ENCODE measurements at regions not wholly inside any gene's neighbourhood (a gene's known extent, or its start where the extent isn't known, plus 50 kb on each side); places are given as distances from the start of the nearest gene placed in this dataset.

GRCh38 chrX:6456196-6456595 is 78.7 kb downstream of the VCX3A start:
- TF ChIP-seq ATF3 (IDR thresholded peaks at IDR 0.05) = no peak
- TF ChIP-seq CTCF (IDR thresholded peaks at IDR 0.05; ENCODE audit: low read depth, low read length, missing input control) = no peak
- no peak for TF ChIP-seq RAD21 (IDR thresholded peaks at IDR 0.05)
- TF ChIP-seq JUND (IDR thresholded peaks at IDR 0.05) = no peak
- TF ChIP-seq GABPA (IDR thresholded peaks at IDR 0.05 in 1 of 2, conservative IDR thresholded peaks at IDR 0.05 in 1 of 2) = no peak
- TF ChIP-seq SP1 (IDR thresholded peaks at IDR 0.05) = no peak
- TF ChIP-seq, protein P1, sequence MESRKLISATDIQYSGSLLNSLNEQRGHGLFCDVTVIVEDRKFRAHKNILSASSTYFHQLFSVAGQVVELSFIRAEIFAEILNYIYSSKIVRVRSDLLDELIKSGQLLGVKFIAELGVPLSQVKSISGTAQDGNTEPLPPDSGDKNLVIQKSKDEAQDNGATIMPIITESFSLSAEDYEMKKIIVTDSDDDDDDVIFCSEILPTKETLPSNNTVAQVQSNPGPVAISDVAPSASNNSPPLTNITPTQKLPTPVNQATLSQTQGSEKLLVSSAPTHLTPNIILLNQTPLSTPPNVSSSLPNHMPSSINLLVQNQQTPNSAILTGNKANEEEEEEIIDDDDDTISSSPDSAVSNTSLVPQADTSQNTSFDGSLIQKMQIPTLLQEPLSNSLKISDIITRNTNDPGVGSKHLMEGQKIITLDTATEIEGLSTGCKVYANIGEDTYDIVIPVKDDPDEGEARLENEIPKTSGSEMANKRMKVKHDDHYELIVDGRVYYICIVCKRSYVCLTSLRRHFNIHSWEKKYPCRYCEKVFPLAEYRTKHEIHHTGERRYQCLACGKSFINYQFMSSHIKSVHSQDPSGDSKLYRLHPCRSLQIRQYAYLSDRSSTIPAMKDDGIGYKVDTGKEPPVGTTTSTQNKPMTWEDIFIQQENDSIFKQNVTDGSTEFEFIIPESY (IDR thresholded peaks at IDR 0.05) = no peak
- no peak for TF ChIP-seq EGR1 (IDR thresholded peaks at IDR 0.05; ENCODE audit: low read depth in 2 of 2)
- TF ChIP-seq REST (IDR thresholded peaks at IDR 0.05) = no peak
- no peak for TF ChIP-seq FOXA2 (IDR thresholded peaks at IDR 0.05)
- no peak for TF ChIP-seq TAF1 (conservative IDR thresholded peaks at IDR 0.05)
- no peak for TF ChIP-seq FOXA1 (IDR thresholded peaks at IDR 0.05)
- no peak for TF ChIP-seq MAX (IDR thresholded peaks at IDR 0.05)
